ENCODE measurements at regions not wholly inside any gene's neighbourhood (a gene's known extent, or its start where the extent isn't known, plus 50 kb on each side); places are given as distances from the start of the nearest gene placed in this dataset.

GRCh38 chr19:46944123-46944748 lies 75.4 kb upstream of the NPAS1 start:
- H3K4me3 ChIP-seq (ENCODE audit: low read depth, low read length) = no peak overlapping the region
- TF ChIP-seq CTCF (IDR thresholded peaks at IDR 0.05; ENCODE audit: low read depth, low read length, missing control alignments) = no peak
- DNase-seq (ENCODE audit: low read depth) = no peak

GRCh38 chr19:46944918-46945628 lies 74.6 kb upstream of the NPAS1 start:
- DNase-seq (ENCODE audit: low read depth) = no peak
- TF ChIP-seq CTCF (IDR thresholded peaks at IDR 0.05; ENCODE audit: low read depth, low read length, missing control alignments) = no peak
- no peak overlapping the region for H3K4me3 ChIP-seq (ENCODE audit: low read depth, low read length)

GRCh38 chr19:46945694-46946489 lies 73.7 kb upstream of the NPAS1 start:
- no peak for DNase-seq (ENCODE audit: low read depth)
- no peak for TF ChIP-seq CTCF (IDR thresholded peaks at IDR 0.05; ENCODE audit: low read depth, low read length, missing control alignments)
- no peak overlapping the region for H3K4me3 ChIP-seq (ENCODE audit: low read depth, low read length)

GRCh38 chr19:46946611-46947238 lies 72.9 kb upstream of the NPAS1 start:
- no peak overlapping the region for H3K4me3 ChIP-seq (ENCODE audit: low read depth, low read length)
- TF ChIP-seq CTCF (IDR thresholded peaks at IDR 0.05; ENCODE audit: low read depth, low read length, missing control alignments) = no peak
- DNase-seq (ENCODE audit: low read depth) = no peak

GRCh38 chr19:46947866-46948265 lies 71.8 kb upstream of the NPAS1 start:
- DNase-seq (ENCODE audit: low read depth) = no peak
- no peak for TF ChIP-seq CTCF (IDR thresholded peaks at IDR 0.05; ENCODE audit: low read depth, low read length, missing control alignments)
- H3K4me3 ChIP-seq (ENCODE audit: low read depth, low read length) = no peak overlapping the region

GRCh38 chr19:46950526-46951170 lies 69.0 kb upstream of the NPAS1 start:
- no peak for DNase-seq (ENCODE audit: low read depth)
- no peak overlapping the region for H3K4me3 ChIP-seq (ENCODE audit: low read depth, low read length)
- TF ChIP-seq CTCF (IDR thresholded peaks at IDR 0.05; ENCODE audit: low read depth, low read length, missing control alignments) = no peak

Data from GM12864 (cell line).